Activated T-cell treated with anti-CD3 and anti-CD28 coated beads, Interleukin-2, amount 50 U/mL, for 48 hours (primary cell): ENCODE measurements at regions not wholly inside any gene's neighbourhood (a gene's known extent, or its start where the extent isn't known, plus 50 kb on each side); places are given as distances from the start of the nearest gene placed in this dataset.
"Not testable (repeated sequence)": the region's sequence is repeated elsewhere in the genome, so short reads cannot be mapped to it uniquely, and the experiment has no call there.

Experiments
- DNase-seq, 2 experiments: peaks; one replicate each; pipeline ENCODE4 v3.0.0-alpha.2; 2020

- DNase-seq, result no peak
Observed at GRCh38 chr10:8350250-8350967, 295.9 kb downstream of the GATA3 start.

- no peak for DNase-seq
Observed at GRCh38 chr10:8352171-8353075, 297.9 kb downstream of the GATA3 start.

GRCh38 chr10:8356283-8356682 lies 301.8 kb downstream of the GATA3 start:
- no peak for DNase-seq

- no peak for DNase-seq
Observed at GRCh38 chr10:8359467-8359866, 305.0 kb downstream of the GATA3 start.

- no peak for DNase-seq
Observed at GRCh38 chr10:8360365-8360764, 305.9 kb downstream of the GATA3 start.

- no peak for DNase-seq
Observed at GRCh38 chr10:8360814-8361509, 306.5 kb downstream of the GATA3 start.

GRCh38 chr10:8361510-8361844 lies 307.0 kb downstream of the GATA3 start:
- DNase-seq, result no peak

- DNase-seq, result peak; percentile 60 to 69
Observed at GRCh38 chr10:8365935-8366911, 311.7 kb downstream of the GATA3 start.

- not testable (repeated sequence) for DNase-seq
Observed at GRCh38 chr10:8367672-8368411, 313.4 kb downstream of the GATA3 start.

- DNase-seq, result no peak
Observed at GRCh38 chr10:8369666-8370065, 315.2 kb downstream of the GATA3 start.

GRCh38 chr10:8374334-8374733 lies 319.8 kb downstream of the GATA3 start:
- DNase-seq, result no peak

GRCh38 chr10:8375137-8375536 lies 320.6 kb downstream of the GATA3 start:
- no peak for DNase-seq

GRCh38 chr10:8378198-8378983 lies 323.9 kb downstream of the GATA3 start:
- DNase-seq, result no peak

- no peak for DNase-seq
Observed at GRCh38 chr10:8379906-8380832, 325.7 kb downstream of the GATA3 start.

- no peak for DNase-seq
Observed at GRCh38 chr10:8380833-8381496, 326.5 kb downstream of the GATA3 start.

GRCh38 chr10:8386781-8387180 lies 332.3 kb downstream of the GATA3 start:
- no peak for DNase-seq

GRCh38 chr10:8389630-8390029 lies 335.1 kb downstream of the GATA3 start:
- no peak for DNase-seq

GRCh38 chr10:8392216-8392615 lies 337.7 kb downstream of the GATA3 start:
- no peak for DNase-seq

GRCh38 chr10:8393531-8393930 lies 339.0 kb downstream of the GATA3 start:
- DNase-seq, result no peak
